HG02642 (cell line): ENCODE measurements at regions not wholly inside any gene's neighbourhood (a gene's known extent, or its start where the extent isn't known, plus 50 kb on each side); places are given as distances from the start of the nearest gene placed in this dataset.

Source experiments
- ATAC-seq: cut with Tn5 transposase; IDR thresholded peaks from one replicate; pipeline ENCODE4 v1.9.1; 2021; ENCODE audit warnings: mild to moderate bottlenecking; ENCODE audit not compliant: unreplicated experiment, poor library complexity

DNA sequence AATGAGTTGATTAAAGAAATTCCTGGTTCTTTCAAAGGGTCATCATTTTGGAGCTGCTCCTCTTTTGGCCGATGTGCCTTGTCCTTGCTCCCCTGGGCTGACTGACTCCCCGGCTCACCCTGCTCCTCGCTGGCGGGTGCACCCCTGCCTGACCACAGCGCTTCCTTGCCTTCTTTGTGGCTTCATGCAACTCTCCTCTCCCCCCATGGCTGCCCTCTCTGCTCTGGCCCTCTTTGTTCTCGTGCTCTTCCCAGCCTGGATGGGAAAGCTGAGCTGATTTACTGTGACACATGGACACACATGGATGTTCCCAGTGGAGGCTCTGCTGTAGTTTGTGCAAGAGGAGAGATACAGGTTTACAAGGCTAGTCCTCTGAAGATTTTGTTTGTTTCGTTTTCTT lies 234.6 kb downstream of the HAUS1 start:
- ATAC-seq, result no peak

DNA sequence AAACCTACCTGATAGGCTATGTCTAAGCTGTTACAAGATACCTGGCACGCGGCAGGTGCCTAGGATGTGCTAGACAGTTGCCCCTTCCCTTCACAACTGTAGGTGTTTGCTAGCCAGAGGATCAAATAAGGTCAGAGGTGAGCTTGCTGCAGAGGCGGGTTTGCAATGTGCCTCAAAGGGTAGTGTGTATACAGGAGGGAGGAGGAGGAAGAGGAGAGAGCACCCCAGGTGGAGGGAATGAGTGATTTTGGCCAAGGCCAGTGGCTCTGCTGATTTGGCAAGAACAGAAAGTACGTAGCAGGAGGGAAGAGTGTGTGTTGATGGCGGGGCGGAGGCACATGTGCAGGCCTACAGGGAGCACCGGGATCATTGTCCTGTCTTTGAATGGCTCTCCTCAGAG lies 236.5 kb downstream of the HAUS1 start:
- no peak for ATAC-seq

DNA sequence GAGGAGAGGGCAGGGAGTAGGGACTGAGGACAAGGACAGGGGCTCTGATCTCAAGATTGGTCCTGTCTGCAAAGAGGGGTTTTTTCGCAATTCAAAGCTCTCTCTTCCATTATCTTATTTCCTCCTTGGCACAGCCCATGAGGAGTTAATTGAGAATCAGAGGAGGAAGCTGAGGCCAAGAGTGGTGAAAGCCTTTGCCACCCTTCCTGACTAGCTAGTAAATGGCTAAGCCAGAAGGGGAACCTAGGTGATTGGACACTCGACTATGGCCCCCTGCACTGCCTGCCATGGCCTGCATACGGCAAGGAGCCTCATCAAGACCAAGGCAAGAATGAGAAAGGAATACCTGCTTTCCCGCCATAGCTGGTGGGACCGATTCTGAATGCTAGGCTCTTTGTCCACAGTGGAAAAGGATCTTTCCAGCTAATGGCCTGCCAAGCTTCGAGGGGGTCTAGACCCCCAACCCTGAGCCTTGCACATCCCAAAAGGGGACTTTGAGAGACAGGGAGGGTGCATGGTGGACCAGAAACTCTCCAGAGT lies 237.9 kb downstream of the HAUS1 start:
- no peak for ATAC-seq

DNA sequence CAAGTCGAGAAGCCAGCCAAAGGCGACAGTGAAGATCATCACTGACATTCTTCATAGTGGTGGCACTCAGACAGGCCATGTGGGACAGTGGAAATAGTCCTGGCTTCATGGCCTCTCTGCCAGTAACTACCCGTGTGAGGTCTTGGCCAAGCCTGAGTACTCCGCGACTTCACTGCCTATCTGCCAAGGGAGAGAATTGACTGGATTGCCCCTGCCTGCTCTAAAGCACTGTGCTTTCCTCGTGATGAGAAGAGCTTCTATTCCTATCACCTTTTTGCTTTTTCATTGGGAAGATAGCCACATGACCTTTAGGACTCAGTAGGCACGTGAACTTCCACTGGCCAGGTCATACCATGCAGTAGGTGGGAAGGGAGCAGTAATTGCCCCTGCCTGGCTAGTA lies 239.3 kb downstream of the HAUS1 start:
- ATAC-seq, result no peak

DNA sequence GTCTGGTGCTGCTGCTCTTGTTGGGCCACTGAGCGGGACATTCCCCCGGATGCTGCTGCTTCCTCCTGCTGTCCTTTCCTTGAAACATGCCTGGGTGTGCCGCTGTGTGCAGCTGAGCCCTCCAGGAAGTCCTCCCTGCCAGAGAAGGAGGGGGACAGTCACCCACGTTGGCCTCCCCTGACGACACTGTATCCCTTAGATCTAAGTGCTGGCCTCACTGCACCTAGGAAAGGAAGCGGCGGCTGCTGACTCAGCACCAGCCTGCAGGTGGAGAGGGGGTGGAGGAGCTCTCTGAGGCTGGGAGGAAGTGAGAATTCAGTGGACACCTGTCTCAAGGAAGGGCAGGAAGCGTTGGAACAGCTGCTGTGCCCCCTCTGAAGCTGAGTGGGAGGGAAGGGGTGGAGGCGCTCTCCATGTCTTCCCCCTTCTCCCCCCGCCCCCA lies 239.8 kb downstream of the HAUS1 start:
- peak; percentile 82 for ATAC-seq

DNA sequence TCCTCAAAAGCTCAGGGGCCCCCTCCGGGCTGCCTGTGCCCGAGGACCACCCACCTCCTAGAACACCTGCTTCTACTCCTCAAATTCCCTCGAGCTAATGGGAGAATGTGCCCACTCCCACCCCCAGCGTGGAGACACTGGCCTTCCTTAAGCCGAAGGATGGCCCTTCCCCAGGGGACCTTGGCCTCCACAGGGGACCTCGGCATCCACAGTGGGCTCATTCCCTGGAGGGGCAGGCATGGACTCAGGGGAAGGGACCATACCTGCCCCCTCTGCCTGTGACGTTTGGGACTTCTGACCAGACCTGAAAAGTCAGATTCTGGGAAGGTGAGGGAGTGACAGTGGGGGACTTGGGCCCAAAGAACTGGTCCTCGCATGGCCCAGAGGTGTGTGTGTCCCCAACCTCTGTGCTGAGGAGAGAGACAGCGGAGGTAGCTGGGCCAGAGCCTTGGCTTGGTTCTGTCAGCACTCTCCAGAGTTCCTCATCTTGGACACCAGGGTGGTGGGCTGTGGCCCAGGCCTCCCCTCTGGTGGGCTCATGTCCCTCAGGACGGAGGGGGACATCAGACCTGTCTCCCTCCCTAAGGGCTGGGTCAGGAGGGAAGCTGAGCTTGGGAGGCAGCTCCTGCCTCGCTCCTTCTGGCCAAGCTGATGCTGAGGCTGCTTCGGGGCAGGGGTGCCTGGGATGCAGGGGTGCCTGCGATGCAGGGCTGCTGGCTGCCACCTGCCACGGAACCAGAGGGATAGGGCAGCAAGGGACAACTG lies 240.4 kb downstream of the HAUS1 start:
- ATAC-seq, result no peak

DNA sequence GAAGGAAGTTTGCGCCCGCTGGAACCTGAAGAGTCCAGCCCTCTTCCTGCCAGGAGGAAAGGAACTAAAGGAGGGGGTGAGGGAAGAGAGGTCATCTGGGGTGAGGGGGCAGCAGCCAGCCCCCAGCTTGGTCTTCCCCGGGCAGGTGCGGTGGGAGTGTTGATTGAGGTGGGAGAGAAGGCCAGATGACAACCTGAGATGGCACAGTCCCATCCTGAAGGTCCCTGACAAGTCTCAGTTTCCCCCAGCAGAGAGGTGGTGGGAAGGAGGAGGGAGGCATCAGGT lies 240.9 kb downstream of the HAUS1 start:
- no peak for ATAC-seq

DNA sequence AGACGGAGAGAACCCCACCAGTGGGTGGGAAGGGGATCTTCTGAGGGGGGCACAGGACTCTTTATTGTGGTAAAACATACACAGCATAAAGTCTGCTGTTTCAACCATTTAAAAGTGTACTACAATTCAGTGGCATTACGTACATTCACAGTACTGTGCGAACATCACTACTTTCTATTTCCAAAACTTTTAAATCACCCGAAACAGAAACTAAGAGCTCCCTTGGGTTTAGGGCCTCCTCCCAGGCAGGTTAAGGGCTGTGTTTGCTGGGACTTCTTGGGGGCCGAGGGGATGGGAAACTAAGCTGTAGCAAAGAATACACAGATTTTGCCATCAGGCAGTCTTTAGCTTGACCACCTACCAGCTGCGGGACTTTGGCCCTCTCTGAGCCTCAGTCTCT lies 242.0 kb downstream of the HAUS1 start:
- peak; percentile 42 for ATAC-seq

DNA sequence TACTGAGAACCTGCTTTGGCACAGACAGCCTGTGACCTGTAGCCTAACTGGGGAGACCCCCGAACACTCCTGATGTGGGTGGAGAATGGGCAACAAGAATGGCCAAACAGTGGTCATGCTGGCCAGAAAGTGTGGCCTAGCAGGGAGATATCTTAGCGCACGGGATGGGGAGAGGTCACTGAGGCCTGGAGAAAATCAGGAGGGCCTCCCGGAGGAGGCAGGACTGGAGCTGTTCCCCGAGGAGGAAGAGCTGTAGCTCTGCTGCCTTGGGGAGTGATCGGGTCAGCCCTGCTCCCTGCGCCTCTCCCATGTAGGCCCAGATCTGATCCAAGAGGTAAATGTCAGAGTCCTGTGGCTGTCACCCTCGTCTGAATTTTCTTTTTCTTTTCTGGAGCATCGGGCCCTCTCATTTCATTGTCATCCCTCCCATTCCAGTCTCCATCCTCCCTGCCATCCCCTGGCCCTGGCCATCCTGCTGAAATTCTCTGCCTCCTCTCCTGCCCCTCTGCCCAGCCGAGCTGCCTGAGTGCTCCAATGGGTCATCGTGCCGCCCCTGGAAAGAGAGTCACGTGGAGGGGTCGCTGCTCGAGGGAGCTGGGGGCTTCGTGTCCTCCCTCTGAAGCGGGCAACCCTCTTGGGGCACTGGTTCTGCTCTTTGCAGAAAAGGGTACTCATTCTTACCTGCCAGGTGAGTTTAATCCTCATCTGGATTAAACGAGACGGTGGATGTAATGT lies 242.9 kb downstream of the HAUS1 start:
- ATAC-seq, result no peak

DNA sequence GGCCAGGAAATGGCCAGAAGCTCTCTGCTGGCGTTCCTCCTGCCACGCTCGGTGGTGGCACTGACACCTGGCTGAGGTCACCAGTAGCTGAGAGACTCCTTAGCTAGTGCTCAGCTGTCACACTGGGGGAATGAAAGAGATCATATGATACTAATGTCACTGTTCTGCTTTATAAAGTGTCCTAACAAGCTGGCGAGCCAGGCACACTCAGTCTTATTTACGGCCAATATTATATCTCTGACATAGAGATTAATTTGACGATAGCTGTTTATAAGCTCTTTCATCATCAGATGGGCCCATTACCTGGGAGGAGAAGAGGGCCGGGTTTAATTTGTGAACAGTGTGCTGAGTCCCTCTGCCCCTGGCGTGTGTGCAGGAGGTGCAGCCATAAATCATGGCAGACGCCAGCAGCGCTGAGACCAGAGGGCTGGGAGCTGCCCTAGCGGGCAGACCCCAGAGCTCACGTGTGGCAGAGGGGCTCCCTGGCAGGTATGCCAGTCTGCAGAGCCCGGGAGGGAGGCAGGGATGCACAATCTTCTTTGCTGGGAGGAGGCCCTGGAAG lies 246.5 kb downstream of the HAUS1 start:
- ATAC-seq, result no peak

DNA sequence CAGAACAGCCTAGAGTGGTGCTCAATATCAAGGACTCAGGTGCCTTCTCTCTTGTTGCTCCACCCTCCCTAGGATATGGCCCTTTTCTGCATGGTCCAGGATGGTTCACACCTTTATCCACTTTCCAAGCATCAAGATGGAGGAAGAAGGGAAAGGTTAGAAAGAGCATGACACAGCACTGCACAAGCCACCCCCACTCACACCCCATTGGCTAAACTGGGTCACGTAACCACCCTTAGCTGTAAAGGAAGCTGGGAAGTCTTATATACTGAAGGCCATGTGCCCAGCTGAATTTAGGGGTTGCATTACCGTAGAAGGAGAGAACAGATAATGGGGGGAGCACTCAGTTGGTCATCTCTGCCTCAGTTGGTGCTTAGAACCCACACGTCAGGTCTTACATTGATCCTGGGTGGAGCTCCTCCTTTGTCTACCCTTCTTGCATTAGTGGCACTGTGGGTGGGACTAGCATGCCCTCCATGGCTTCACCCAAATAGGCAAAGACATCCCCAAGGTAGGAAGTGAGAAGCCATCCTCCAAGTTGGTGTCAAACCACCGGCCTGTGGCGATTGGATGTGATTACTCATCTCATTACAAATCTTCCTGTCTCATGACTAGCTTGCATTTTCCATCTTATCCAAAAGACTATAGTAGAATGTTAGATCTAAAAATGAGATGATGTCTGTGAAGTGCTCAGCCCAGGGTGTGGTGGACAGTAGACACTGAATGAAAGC lies 248.5 kb downstream of the HAUS1 start:
- ATAC-seq, result no peak

DNA sequence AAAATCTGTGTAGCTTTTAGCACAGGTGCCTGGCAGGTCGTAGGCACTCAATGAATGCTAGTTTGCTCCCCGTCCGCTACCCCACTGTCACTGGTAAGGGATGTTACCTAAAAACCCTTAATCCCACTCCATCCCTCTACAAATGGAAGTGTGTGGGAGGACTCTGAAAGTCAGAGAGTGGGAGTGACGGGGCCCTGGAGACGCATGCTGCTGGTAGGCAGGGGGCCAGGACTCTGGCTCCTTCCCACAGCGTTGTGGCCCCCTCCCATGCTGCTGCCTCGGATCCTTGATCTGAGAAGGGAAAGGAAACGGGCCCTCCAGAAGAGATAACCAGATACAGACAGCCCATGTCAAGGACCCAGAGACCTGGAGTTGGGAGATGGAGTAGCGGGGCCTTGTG lies 249.3 kb downstream of the HAUS1 start:
- no peak for ATAC-seq

DNA sequence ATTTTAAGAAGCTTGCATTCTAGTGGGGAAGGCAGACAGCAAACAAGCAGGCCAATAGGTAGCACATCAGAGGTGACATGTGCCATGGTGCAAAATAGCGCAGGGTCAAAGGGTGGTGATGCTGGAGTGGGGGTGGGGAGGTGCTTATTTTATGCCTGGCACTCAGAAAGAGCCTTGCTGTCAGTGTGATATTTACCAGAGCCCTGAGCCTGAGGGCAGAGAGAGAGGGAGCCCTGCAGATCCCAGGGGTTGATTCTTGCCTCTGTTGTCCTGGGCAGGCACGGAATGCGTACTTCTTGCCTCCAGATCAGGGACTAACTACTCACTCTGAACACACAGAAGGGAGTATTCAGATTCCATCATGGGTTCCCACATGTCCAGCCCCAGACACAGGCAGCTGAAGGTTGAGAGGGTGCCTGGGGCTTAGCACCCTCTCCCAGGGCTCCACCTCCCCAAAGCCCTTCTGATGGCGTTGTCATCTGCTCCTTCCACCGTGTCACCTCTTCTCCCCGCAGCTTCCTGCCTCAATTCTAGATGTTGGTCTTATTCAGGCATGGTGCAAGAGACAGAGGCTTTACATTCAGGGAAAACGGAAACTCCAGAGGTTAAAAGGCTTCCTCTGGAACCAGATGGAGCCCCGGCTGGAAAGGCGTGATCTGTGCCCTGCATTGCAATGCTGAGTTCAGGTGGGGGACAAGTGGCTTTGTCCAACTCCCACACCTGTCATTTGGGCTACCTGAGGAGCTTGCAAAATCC lies 252.3 kb downstream of the HAUS1 start:
- ATAC-seq, result no peak

DNA sequence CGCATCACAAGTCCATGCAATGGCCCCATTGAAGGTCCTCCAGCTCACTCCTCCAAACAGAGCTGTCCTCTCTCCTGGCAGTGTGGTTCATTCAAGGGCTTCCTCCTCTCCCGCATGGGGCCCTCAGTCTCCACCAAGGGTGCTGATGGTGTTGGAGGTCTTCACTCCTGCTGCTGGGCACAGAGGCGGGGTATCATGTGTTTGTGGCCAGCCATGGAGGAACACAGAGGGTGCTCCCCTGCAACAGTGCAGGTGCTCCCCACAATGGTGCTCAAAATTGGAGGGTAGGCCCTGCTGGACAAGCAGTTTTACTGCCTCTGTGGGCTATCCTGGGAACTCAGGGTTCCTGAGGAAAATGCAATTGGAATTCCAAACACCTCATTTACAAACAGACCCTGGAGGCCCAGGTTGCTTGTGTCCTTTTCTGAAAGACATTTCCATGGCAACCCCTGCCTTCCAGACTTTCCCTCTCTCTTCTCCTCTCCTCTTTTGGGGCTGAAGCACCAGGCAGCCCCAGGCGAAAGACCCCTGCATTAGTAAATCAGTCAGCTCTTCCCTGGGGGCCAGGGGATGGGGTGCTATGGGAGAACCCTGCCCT lies 256.0 kb downstream of the HAUS1 start:
- no peak for ATAC-seq

DNA sequence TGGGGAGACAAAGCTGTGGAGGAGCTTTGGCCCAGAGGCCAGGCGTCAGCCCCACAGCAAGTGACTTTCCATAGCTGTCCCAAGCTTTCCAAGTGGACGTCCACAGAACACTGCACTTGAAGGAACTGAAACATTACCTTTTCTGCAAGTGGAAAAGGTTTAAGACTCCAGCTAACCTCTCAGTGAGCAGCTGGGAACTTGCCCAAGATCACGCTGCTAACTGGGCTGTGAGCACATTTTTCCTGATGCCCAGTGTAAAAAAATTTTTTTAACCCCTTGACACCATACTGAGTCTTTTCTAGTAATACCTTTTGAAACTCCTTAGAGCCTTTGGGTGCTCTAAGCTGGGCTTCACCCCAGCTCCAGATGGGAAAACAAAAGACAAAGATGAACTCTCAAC lies 256.7 kb downstream of the HAUS1 start:
- no peak for ATAC-seq

DNA sequence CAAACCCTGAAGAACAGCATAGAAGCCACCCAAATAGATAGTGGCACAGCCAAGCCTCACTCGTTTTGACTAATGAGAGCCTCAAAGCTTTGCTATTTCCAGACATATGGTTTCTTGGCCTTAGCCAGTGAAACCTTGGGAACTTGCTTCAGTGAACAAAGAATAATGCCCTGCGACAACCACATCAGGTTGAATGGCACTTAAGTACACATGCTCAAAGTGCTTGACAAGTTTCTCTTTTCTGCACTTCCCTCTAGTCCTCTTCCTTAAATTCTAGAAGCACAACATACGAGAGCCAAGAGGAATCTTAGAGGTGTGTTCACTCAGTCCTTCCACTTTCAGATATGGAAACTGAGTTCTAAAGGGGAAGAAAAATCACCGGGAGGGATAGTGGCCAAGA lies 258.3 kb downstream of the HAUS1 start:
- ATAC-seq, result no peak

DNA sequence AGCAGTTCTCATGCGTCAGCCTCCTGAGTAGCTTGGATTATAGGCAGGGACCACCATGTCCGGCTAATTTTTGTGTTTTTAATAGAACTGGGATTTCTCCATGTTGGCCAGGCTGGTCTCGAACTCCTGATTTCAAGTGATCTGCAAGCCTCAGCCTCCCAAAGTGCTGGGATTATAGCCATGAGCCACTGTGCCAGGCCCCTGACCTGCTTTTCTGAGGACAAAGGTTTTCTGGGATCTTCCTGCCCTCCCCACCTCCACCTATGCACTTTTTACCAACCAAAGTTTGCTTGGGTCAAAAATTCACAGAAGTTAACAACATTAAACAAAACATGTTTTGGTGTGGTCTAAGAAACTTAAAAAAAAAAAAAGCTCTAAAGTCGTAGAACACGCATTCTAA lies 259.9 kb downstream of the HAUS1 start:
- ATAC-seq, result no peak

DNA sequence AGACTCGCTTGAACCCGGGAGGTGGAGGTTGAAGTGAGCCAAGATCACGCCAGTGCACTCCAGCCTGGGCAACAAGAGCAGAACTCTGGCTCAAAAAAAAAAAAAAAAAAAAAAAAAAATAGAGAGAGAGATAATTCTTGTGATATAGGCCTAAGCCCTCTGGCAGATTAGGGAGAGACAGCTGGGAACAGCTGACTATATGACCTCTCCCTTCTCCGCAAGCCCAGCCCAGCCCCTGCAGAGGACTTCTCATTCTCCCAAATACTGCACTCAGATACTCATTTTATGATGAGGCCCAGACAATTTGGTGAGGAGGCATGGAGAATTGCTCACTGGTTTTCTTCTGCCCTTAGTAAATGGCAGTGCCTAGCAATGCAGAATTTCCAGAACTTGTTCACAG lies 262.0 kb downstream of the HAUS1 start:
- no peak for ATAC-seq

DNA sequence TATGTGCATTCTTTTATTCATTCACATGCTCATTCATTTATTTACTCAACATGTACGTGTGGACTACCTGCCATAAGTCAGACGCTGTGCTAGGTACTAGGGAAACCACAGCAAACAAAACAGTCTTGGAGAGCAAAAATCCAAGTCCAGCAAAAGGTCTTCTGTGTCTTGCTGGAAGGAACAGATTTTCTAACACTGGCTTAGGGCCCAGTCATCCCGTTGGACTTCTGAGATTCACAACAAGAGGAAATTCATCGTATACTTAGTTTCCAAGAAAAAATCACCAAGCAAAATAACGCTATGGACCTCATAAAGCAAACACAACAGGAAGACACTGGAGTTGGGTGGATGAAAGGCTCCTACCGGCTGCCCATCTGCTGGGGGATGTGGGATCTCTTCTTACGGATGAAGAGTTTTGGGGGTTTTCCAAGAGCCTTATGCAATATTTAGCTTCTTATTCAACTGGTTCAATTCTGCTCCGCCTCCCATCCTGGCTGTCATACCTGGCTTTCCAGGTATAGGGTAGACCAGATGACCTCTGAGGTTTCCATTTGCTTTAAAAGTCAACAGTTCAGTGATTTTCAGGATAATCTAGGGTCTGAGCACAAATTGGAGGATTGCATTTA lies 262.7 kb downstream of the HAUS1 start:
- ATAC-seq, result no peak
